NCI-H128 (cell line): ENCODE measurements at regions not wholly inside any gene's neighbourhood (a gene's known extent, or its start where the extent isn't known, plus 50 kb on each side); places are given as distances from the start of the nearest gene placed in this dataset.

ENCODE experiments used
- DNase-seq: peaks from one replicate; lab custom pipeline; 2025; ENCODE audit not compliant: unreplicated experiment; lab: John Stamatoyannopoulos, UW

DNA sequence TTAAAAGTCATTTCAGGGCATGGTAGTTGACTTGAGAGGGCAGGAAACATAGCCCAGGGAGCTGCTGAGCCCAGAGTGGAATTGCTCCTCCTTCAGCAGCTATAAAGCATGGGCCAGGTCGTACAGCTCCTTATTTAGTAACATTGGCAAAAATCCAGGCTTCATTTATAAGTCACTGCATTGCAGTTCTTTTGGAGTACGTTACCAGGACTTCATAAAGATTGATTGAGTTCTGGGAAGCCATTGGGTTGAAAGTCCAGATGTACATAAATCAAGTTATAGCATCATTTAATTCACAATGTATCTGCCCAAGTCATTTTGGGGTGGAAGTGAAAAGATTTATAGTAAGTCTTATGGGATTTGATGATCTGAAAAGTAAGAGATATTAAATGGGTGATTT, 53.0 kb upstream of the ANKEF1 start:
- DNase-seq = no peak

DNA sequence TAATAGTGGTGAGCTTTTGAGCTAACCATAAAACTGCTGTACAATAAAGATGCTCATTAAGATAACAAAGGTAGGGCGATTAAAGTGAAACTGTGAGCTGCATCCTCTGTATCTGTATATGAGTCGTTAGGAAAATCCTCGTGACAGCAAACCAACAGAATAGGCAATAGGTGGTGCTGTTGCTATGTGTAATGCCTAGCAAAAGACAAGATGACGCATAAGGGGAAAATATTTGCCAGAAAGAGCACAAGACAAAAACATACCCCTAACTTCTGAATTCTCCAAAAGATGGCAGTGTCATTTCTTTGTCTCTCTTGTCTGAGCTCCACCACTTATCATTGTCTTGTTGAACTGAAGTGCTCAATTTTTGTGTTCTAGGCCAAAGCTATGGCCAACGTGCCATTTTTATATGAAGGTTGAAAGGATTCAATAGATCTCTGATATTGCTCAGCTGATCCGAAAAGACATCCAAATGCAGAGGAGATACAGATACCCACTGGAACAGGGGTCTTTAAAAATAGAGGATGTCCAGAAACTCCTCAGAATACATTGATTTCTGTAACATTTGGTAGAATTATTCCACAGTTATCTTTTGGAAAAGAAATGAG, 56.3 kb upstream of the ANKEF1 start:
- DNase-seq = peak; percentile 76

DNA sequence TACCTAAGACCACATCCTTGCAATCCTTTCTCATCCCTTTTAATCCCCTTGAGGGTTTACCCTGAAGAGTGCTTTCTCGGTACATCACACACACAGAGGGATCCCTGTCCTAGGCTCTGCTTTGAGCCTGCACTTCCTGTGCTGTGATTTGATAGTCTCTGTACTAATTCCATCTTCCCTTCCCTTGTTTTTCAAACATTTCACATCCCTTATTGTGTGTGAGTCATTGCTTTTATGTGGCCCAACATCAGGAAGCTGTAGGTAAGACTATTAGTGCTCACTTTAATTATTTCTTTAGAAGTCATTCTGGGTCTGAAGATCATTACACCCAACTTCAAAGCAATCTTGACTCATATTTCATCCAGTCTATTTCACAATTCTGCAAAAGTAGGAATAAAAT, 57.2 kb upstream of the ANKEF1 start:
- no peak for DNase-seq

DNA sequence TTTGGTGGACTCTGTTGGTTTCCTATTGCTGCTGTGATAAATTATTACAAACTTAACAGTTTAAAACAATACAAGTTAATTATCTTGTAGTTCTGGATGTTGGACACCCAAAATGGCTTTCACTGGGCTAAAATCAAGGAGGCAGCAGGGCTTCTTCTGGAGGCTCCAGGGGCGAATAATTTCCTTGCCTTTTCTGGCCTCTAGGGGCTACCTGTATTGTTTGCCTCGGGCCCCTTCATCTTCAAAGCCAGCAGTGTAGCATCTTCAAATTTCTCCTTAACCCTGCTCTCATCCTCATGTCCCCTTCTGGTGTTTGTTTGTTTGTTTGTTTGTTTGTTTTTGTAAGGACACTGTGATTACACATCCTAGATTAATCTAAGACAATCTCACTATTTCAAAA, 60.5 kb upstream of the ANKEF1 start:
- no peak for DNase-seq

DNA sequence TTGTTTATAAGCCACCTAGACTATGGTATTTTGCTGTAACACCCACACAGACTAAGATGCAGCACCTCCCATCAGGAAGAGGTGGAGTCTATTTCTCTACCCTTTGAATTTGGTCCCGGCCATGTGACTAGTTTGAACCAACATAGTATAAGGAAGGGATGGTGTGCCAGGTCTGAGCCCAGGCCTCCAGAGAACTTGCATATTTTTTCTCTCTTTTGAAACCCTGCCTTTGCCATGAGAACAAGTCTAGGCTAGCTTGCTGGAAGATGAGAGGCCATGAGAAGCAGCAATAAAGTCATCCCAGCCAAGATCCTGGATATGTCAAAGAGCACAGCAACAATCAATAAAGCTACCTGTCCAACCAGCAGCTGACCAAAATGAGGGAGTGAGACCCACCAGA, 63.0 kb upstream of the ANKEF1 start:
- DNase-seq = no peak

DNA sequence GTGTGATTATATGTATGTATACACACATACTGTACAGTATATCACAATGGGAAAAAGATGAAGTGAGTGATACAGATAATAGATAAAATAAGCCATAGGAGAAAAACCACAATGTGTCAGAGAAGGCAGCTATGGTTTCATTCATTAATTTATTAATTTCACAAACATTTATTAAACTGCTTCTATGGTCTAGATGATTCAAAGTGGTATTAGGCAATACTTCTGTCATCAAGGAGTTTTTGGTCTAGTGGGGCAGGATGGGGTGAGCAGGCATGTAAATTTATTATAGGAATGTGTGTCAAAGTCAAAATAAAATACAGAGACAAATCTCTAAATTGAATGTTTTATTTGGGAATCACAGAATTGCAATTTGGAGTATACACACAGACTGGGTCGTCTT, 65.2 kb upstream of the ANKEF1 start:
- no peak for DNase-seq

DNA sequence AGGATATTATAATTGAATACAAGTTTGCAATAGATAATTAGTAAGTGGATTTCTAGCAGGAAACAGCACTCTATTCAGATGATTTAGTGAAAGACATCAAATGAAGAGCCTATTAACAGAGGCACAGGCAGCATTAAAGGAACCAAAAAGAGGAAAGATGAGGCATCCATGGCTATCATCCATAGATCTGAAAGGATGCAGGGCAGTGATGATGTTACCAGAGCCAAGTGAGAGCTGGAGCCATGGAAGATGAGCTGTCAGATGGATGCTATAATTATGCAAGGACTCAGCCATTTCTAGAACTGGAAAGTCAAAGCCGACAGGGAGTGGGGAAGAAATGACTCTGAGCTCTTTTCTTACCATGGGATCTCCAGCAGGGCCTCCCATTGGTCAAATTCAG, 66.8 kb upstream of the ANKEF1 start:
- no peak for DNase-seq

DNA sequence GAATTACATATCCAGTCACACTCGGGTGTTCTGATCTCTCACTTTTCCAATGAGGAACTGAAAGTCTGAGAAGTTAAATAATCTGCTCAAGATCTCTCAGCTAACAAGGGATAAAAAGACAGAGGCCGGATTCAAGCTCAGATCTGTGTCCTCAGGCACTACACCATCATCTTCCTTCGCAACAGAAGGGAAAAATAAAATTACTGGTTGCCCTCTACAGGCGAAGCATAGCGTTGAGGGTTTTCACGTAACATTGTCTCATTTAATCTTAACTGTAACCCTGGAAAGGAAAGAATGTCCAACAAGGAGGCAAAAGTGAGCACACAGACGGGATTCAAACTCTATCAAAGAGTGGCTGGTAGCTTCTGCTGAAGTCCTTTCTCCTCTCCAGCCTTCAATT, 67.8 kb upstream of the ANKEF1 start:
- DNase-seq = no peak

DNA sequence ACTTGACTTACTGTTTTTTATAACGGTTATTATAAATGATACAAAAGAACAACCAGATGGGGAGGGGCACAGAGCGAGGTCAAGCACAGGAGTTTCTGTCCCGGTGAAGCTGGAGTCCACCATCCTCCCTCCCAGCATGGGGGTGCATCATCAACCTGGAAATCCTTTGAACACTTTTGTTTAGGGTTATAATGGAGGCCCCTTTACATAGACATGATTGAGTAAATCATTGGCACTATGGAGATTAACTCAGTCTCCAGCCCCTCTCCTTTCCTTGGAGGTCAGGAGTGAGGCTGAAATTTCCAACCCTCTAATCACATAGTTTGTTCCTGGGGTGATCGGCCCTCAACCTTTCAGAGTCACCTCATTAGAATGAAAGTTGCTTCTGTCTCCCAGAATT, 71.8 kb upstream of the ANKEF1 start:
- no peak for DNase-seq

DNA sequence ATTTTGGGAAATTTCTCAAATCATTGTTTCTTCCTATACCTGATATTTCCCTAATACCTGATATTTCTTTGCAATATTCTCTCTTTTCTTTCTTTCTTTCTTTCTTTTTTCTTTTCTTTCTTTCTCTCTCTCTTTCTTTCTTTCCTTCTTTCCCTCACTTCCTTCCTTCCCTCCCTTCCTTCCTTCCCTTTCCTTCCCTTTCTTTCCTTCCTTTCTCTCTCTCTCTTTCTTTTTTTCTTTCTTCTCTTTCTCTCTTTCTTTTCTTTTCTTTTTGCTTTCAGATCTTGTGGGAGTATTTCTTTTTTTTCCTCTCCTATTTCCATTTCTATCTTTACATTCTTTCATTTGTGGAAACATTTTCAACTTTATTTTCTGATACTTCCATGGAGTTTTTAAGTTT, 76.1 kb upstream of the ANKEF1 start:
- no peak for DNase-seq

DNA sequence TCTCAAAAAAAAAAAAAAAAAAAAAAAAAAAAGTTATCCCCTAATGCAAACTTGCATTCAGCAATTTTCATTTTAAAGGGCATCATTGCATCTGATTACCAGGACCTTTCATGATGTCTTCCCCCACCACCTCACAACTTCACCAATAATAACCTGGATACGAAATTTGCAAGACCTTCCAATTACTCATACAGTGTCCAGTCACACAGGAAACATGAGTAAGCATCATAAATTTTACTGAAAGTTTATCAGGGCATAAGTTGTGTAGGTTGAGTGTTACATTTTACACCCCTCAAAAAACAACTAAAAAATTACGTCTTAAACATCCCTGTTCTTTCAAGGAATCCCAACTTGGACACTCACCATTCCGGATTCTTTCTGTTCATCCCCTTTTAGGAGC, 79.1 kb upstream of the ANKEF1 start:
- no peak for DNase-seq

DNA sequence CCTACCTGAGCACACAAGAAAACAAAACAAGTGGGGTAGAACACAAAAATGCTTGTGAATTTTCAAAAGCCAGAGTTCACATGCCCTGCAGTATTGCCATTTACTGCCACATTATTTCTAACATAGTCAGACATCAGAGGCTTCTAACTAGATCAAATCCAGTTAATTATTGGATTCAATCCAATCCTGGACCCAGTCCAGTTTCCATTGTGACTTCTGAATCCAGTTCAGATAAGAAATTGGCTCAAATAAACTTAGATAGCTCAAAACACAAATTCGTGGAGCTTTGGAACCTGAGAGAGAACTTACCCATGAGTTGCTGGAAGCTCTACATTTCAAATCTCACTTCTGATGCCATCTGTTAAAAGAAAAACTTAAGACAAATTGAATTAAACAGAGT, 85.2 kb upstream of the ANKEF1 start:
- DNase-seq = no peak

DNA sequence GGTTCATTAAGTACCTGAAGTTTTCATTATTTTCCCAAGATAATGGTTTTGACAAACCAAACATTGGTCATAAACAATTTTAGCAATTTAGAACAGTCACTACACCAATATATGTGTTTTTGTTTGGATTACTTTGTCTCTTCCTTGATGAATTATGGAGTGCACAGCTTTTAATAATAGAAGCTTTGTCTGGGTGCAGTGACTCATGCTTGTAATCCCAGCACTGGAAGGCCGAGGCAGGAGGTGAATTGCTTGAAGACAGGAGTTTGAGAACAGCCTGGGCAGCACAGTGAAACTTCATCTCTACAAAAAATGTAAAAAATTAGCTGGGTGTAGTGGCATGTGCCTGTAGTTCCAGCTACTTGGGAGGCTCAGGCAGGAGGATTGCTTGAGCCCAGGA, 89.4 kb upstream of the ANKEF1 start:
- no peak for DNase-seq

DNA sequence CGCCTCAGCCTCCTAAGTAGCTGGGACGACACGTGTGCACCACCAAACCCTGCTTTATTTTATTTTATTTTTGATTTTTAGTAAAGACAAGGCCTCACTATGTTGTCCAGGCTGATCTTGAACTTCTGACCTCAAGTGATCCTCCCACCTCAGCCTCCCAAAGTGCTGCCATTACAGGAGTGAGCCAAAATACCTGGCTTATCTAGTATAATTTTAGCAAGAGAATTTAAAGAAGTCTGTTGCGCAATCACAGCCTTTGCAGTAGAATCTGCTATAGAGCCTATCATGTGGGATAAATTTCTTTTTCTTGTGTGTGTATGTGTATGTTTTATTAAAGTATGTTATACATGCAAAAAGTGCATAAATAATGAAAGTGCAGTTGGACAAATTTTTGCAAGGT, 92.1 kb upstream of the ANKEF1 start:
- no peak for DNase-seq

DNA sequence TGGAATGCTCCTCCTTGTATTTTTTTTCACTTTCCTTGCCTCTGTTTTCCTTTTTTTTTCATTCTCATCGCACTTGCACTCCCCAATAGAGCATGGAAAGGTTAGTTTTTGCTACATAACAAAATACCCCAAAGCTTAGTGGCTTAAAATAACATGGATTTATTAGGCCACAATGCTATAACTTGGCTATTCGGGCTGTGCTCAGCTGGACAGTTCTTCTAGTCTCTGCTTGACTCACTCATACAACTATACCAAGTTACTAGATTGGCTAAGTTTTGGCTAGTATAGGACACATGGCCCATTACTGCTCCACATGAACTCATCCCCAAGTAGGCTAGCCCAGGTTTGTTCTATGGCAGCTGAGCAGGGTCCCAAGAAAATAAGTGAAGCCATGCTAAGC, 94.5 kb upstream of the ANKEF1 start:
- DNase-seq = no peak

DNA sequence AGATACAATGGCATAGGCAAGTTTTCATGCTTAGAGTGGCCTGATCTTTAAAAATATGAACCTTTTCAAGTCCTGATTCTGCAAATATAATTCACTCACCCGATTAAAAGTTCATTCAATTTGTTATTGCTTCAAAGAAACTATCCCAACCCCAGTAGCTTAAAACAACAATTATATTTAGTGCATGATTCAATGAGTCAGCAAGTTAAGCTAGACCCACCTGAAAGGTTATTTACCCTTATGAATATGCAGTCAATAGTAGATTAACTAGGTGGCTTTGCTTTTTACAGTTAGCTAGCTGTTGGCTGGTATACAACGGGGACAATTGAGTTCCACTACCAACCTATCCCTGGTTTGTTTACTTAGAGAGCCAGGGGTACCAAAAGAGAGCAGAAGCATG, 95.6 kb upstream of the ANKEF1 start:
- DNase-seq = no peak

DNA sequence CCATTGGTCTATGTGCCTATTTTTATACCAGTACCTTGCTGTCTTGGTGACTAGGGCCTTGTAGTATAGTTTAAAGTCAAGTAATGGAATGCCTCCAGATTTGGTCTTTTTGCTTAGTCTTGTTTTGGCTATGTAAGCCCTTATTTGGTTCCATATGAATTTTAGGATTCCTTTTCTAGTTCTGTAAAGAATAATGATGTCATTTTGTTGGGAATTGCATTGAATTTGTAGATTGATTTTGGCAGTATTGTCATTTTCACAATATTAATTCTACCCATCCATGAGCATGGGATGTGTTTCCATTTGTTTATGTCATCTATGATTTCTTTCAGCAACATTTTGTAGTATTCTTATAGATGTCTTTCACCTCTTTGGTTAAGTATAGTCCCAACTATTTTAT, 96.4 kb upstream of the PAK5 start:
- no peak for DNase-seq

DNA sequence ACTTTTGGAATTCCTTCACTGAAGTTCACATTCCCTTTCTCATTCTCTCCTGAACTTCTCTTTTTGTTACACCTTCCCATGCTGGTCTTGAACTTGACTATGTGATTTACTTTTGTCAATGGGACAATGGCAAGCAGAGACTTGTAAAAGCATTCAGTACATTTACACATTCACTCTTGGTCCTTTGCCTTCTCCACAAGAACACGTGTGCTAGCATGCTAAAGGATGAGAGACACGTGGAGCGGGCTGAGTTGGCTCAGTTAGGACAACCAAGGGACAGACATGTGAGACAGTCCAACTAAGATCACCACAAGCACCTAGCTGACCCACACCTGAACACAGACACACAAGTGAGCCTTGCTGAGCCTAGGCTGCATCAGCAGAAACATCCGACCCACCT, 91.3 kb upstream of the PAK5 start:
- no peak for DNase-seq

DNA sequence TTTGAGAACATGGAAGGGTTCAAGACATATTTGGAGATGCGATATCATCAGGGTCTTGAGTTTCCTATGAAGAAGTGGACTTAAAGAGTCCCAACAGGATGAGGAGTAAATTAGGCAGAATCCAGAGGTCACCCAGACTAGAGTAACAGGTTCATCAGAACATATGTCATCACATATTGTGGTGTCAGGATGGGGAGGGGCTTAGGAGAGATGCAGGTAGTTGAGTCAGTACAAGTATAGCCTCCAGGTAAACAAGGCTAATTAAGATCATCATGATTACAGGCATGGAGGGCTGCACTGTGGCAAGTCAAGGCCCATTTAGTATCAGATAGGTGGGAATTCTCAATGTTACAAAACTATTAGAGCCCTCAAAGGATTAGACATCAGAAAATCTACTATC, 90.1 kb upstream of the PAK5 start:
- no peak for DNase-seq

DNA sequence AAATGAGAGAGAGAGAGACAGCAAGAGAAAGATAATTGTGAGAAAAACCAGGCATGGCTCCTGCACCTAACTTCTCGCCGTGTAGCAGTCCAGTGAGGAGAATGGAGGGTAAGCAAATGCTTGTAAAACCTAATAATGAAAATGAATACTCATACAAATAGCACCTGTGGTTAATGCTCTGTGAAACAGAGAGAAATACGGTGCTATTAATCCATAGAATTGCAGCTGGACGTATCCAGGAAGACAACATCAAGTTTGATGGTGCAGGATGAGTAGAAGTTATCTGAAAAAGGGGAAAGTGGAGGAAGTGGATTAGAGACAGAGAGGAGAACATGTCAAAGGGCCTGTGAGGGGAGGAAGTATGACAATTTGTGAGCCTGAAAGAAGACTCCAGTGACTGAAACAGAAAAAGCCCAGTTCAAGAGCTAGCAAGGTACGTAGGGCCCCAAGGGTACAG, 89.4 kb upstream of the PAK5 start:
- DNase-seq = no peak

DNA sequence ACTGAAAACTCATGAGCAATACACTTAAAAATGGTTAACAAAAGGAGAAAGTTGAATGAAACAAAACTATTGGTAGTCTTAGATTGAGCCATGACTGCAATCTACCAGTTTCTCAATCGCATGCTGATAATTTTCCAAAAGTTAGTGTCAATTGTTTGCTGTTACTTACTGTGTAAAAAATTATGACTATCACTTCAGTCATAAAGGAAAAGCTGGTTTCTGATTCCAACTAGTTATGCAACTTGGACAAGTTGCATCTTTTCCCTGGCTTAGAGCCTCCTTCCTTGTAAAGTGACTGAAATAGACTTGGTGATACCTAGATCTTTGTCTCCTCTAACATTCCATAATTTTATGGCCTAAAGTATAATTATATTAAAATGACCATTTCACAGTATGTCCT, 88.3 kb upstream of the PAK5 start:
- no peak for DNase-seq

DNA sequence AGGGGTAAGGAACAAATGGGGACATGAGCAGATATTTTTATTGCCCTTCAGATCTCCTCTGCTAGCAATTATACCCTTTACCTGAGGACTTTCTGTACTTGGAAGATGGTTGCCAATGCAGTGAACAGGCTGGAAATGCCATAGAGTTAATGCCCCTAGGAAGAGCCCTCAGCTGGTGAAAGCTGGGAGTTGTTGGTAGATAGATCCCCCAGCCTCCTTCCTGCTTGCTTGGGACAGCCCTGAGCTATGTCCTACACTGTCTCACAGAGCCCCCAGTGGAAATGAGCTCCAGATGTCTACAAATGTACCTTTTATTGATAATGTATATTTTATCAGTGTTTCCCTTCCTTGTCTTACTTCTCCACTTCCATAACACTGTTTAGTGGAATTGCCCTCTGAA, 87.6 kb upstream of the PAK5 start:
- no peak for DNase-seq

DNA sequence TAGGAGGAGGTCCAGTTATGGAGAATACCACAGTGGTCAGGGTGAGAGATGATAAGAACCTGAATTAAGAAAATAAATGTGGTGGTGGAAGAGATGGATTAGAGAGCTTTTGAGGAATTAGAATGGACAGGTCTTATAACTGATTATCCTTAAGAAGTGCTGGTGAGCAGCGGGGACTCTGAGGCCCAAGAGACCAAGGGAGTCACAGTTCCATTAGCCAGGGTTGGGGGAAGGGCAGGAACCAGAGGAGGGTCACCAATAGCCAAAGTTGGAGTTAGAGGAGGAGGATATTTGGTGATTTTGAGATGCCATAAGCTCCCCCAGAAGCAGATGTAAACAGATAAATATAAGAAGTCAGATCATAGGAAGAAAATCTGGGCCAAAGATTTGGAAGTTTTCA, 87.1 kb upstream of the PAK5 start:
- no peak for DNase-seq

DNA sequence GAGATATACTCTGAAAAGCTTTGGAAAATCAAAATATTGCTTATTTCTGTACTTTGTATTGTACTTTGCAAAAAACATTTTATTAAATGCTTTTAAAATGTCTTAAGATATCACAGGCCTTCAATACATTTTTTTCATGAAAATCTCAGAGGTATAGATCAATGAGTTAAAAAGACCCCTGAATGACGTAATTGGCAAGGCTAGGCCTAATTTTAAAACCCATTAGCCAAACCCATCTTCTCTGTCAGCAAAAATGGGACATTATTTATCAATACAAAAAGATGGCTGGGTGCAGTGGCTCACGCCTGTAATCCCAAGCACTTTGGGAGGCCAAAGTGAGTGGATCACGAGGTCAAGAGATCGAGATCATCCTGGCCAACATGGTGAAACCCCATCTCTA, 84.8 kb upstream of the PAK5 start:
- DNase-seq = no peak
